Fibroblast of peridontal ligament (primary cell): ENCODE measurements at regions not wholly inside any gene's neighbourhood (a gene's known extent, or its start where the extent isn't known, plus 50 kb on each side); places are given as distances from the start of the nearest gene placed in this dataset.
"Not testable (repeated sequence)": the region's sequence is repeated elsewhere in the genome, so short reads cannot be mapped to it uniquely, and the experiment has no call there.

ENCODE experiments used
- DNase-seq: peaks from one replicate; pipeline ENCODE4 v3.0.0-alpha.2; 2010; ENCODE audit errors: extremely low read depth

- DNase-seq, result peak; percentile 23
Observed at GRCh38 chr21:35401476-35401875, 352.4 kb upstream of the RUNX1 start.

GRCh38 chr21:35400233-35400939, 351.3 kb upstream of the RUNX1 start:
- peak; percentile 82 for DNase-seq

- no peak for DNase-seq
Observed at GRCh38 chr21:35399706-35400105, 350.6 kb upstream of the RUNX1 start.

GRCh38 chr21:35399002-35399530, 350.0 kb upstream of the RUNX1 start:
- peak; percentile 59 for DNase-seq

- DNase-seq, result peak; percentile 46
Observed at GRCh38 chr21:35398346-35398982, 349.4 kb upstream of the RUNX1 start.

- no peak for DNase-seq
Observed at GRCh38 chr21:35397781-35398180, 348.7 kb upstream of the RUNX1 start.

GRCh38 chr21:35396655-35397054, 347.6 kb upstream of the RUNX1 start:
- DNase-seq, result no peak

- DNase-seq, result peak; percentile 59
Observed at GRCh38 chr21:35395728-35396127, 346.6 kb upstream of the RUNX1 start.

- peak; percentile 52 for DNase-seq
Observed at GRCh38 chr21:35394634-35395369, 345.7 kb upstream of the RUNX1 start.

GRCh38 chr21:35394049-35394448, 344.9 kb upstream of the RUNX1 start:
- DNase-seq, result no peak

- DNase-seq, result peak; percentile 48
Observed at GRCh38 chr21:35390013-35390776, 341.1 kb upstream of the RUNX1 start.

- DNase-seq, result no peak
Observed at GRCh38 chr21:35386491-35387079, 337.5 kb upstream of the RUNX1 start.

- no peak for DNase-seq
Observed at GRCh38 chr21:35384375-35384774, 335.3 kb upstream of the RUNX1 start.

- DNase-seq, result no peak
Observed at GRCh38 chr21:35382696-35383095, 333.6 kb upstream of the RUNX1 start.

GRCh38 chr21:35381743-35382310, 332.7 kb upstream of the RUNX1 start:
- no peak for DNase-seq

GRCh38 chr21:35380304-35380703, 331.2 kb upstream of the RUNX1 start:
- DNase-seq, result not testable (repeated sequence)

GRCh38 chr21:35378881-35379280, 329.8 kb upstream of the RUNX1 start:
- no peak for DNase-seq

- DNase-seq, result no peak
Observed at GRCh38 chr21:35377505-35378090, 328.5 kb upstream of the RUNX1 start.

- no peak for DNase-seq
Observed at GRCh38 chr21:35376406-35377135, 327.5 kb upstream of the RUNX1 start.

GRCh38 chr21:35375115-35375514, 326.0 kb upstream of the RUNX1 start:
- DNase-seq, result no peak
